GM19240 (cell line): ENCODE measurements at regions not wholly inside any gene's neighbourhood (a gene's known extent, or its start where the extent isn't known, plus 50 kb on each side); places are given as distances from the start of the nearest gene placed in this dataset.
"Not testable (repeated sequence)": the region's sequence is repeated elsewhere in the genome, so short reads cannot be mapped to it uniquely, and the experiment has no call there.

Experiments used
- DNase-seq: peaks from one replicate; pipeline ENCODE4 v3.0.0; 2011; ENCODE audit warnings: low spot score; ENCODE audit not compliant: insufficient read length

DNA sequence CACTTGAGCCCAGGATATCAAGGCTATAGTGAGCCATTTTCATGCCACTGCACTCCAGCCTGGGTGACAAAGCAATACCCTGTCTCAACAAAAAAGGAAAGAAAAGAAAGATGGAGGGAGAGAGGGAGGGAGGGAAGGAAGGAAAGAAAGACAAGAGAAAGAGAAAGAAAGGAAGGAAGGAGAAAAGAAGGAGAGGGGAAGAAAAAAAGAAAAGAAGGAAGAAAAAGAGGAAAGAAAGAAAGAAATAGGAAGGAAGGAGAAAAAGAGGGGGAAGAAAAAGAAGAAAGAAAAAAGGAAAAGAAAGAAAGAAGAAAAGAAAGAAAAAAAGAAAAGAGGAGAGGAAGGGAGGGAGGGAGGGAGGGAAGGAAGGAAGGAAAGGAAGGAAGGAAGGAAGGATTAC, 321.5 kb upstream of the CNTNAP2 start:
- DNase-seq: no peak

DNA sequence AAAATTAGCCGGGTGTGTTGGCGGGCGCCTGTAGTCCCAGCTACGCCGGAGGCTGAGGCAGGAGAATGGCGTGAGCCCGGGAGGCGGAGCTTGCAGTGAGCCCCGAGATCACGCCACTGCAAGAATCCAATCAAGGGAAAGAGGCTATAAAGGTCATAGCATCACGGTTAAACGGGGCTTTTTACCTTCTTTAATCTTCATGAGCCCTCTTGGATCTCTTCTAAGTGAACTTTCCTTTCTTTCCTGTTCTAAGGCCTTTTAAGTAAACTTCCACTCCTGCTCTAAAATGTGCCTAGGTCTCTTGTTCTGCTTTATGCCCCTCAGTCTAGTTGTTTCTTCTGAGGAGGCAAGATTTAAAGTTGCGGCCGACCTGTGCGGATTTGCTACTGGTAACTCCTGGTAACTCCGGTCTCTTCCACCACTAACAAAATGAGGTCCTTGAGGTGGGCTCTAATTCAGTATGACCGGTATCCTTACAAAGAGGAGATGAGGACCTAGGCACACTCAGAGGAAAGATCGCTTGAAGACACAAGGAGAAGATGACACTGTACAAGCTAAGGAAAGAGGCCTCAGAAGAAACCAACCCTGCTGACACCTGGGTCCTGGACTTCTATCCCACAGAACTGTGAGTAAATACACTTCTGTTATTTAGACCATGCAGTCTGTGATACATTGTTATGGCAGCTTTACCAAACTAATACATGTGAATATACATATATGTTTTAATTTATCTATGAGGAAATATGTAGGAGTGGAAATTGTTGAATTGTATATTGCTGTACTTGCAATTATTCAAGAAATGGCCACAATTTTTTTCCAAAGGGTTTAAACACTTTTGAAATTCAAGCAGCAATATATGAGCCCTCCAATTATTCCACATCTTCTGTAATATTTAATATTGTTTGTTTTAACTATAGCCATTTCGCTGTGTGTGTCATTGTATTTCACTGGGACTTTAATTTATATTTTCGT, 331.5 kb upstream of the CNTNAP2 start:
- DNase-seq: no peak

DNA sequence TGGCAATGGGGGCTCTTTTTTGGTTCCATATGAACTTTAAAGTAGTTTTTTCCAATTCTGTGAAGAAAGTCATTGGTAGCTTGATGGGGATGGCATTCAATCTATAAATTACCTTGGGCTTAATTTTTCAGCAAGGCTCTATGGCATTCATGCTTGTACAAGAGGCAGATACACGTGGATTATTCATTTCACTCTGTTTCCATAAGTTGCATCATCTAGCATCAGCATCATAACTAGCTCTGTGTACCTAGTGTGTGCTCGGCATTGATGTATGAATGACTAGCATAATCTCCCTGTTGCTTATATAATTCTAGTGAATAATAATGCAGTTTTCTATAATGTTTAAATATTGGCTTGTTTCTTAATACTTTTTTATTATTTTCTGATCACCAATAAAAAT, 335.2 kb upstream of the CNTNAP2 start:
- not testable (repeated sequence) for DNase-seq

DNA sequence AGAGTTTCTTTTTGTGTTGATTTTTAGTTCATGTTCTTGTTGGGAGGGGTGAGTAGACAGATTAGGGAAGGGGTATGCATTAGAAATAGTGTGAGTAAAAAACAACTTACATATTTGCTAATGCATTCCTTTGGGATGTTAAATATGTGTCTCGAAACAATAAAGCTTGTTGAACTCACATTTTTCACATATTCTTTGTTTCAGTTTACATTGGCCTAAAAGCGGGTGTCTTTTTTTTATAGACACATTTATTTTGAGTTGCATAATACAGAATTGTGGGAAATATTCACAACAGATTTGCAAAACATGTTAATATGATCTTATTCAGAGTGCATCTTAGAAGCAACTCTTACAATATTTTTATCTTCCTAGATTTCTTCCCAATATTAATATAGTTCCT, 337.5 kb upstream of the CNTNAP2 start:
- no peak for DNase-seq

DNA sequence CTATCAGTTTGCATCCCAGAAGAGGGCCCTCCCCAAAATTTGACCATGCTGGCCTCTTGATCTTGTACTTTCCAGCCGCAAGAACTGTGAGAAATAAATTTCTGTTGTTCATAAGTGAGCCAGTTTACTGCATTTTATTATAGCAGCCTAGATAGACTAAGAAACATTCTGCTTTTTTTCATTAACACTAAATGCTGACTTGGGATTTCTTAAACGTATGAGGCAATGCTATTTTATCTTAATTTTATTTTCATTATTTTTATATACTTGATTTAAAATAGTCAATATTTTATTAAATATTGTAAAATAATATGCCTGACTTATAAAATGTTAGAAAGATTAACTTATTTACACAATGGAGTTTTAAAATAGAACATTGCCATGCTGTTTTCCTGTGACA, 341.8 kb upstream of the CNTNAP2 start:
- DNase-seq: no peak

DNA sequence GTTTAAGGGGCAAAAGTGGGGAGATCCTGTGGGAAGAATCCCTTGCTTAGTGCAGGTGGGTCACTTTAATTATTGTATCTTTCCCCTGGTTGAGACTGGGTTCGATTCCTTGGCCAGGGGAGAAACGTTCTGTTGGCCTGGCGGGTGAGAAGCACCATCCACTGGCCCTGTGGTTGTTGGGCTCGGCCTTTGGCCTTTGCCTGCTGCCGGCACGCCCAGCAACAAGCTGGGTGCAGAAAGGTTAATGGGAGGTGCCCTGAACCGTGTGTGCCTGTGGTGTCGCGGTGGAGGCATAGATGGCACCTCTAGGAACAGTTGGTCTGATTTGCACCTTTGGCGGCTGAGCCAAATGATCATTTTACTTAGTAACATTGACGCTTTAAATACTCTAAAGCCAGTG, 363.6 kb upstream of the CNTNAP2 start:
- DNase-seq: no peak

DNA sequence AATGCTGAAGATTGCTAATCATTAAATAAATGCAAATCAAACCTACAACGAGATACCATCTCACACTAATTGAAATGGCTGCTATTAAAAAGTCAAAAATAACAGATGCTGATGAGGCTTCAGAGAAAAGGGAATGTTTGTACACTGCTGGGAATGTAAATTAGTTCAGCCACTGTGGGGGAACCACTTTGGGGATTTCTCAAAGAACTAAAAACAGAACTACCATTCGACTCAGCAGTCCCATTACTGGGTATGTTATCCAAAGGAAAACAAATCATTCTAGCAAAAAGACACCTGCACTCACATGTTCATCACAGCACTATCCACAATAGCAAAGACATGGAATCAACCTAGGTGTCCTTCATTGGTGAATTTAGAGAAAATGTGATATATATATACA, 379.0 kb upstream of the CNTNAP2 start:
- no peak for DNase-seq

DNA sequence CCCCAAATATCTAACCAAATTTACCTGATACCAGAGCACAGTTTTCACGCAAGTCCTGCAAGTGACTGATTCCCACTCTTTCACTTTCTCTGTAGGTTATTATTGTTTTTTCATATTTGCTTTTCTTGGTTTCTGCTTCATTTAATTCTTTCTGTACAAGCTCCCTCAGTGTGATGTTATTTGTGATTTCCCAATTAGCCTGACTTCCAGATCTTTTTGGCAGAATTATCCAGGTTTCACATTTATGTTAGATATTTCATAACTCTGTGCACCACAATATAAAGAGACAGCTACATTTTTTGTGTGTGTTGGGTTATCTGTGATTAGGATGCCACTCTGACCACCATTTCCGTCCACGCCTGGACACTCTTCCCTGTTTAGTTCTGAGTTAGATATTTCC, 381.5 kb upstream of the CNTNAP2 start:
- no peak for DNase-seq

DNA sequence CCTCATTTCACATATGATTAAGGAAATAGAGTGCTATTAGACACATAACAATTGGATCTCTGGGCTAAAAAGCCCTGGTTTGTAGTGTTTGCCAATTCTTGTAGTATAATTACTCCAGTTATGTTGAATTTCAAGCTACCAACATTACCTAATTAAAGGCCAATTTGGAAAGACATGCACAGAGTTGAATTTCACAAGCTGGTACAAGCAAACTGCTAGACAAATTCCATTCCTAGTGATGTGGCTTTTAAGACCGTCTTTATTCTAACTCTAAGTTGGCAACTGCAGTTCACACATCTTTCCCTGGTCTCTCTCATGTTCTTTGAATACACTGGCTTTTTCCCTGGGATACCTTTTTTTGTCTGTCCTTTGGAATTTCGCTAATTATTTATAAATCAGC, 384.1 kb upstream of the CNTNAP2 start:
- DNase-seq: no peak

DNA sequence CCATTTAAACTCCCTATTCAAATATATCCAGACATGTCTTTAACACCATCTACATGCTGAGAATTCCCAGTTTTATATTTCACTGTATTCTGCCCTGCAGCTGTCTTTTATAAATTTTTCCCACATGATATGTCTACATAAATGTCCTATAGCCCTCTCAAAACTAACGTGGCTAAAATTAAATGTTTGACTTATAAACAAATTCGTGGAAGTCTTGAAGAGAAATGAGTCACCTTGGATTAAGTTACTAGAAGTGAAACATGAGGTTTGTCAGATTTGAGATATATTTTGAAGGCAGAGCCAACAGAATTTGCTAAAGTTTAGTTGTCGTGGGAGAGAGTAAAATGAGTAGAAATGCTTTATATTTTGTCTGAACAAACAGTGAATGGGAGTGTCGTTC, 386.9 kb upstream of the CNTNAP2 start:
- no peak for DNase-seq

DNA sequence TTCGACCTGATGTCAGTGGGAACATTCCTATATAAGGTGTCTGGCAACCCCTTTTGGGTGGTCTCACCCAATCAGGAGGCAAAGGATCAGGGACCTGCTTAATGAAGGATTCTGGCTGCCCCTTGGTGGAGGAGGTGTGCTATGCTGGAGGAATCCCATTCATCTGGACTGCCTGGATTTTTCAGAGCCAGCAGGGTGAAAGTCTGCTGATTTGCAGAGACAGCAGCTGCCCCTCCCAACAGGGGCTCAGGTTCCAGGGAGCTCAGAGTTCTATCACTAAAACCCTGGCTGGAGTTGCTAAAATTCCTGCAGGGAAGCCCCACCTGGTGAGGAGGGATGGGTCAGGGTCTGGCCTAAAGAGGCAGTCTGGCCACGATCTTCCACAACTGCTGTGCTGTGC, 398.5 kb upstream of the CNTNAP2 start:
- no peak for DNase-seq

DNA sequence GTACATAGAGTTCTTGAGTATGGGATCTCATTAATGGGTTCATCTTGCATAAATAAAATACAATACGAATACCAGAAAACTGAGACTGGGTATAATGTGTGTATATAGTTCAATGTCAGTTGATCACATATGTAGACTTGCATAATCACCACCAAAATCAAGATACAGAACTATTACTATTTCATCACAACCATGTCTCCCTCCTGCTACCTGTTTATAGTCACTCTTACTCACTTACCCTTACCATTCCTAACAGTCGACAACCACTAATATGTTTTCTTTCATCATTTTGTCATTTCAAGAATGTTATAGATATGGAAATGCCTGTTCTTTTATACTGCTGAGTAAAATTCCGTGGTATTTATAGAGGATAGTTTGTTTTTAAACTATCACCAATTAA, 416.1 kb upstream of the CNTNAP2 start:
- no peak for DNase-seq

DNA sequence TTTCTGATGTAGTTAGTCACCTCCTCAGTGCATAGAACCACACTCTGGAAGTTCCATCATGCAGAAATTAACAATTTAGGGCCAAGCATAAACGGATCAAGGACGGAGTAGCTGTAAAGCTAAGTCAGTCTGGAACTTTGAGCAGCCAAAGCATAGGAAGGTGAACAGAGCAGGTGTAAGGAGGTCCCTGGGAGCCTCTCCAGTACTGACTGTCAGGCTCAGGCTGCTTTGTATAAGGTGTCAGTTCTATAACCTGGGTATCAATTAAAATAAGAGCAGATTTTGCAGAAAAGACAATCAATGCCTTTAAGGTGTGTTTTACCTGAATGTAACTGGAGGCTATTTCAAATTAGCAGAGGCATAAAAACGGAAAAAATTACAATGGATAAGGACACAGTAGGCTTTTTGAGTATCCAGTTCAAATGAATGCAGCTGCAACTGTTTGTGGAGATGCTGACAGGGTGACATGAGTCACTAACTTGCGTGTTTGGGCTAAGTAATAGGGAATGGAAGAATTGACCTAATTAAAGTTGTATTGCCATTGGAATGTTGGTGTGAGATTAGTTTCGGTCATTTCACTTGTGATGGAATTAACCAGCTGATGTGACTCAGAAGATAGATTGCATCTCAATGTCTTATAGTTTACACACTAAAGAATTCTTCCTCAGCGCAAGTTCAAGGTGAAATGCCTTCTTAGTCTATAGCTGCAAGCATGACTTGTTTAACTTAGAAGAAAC, 417.9 kb upstream of the CNTNAP2 start:
- DNase-seq: no peak

DNA sequence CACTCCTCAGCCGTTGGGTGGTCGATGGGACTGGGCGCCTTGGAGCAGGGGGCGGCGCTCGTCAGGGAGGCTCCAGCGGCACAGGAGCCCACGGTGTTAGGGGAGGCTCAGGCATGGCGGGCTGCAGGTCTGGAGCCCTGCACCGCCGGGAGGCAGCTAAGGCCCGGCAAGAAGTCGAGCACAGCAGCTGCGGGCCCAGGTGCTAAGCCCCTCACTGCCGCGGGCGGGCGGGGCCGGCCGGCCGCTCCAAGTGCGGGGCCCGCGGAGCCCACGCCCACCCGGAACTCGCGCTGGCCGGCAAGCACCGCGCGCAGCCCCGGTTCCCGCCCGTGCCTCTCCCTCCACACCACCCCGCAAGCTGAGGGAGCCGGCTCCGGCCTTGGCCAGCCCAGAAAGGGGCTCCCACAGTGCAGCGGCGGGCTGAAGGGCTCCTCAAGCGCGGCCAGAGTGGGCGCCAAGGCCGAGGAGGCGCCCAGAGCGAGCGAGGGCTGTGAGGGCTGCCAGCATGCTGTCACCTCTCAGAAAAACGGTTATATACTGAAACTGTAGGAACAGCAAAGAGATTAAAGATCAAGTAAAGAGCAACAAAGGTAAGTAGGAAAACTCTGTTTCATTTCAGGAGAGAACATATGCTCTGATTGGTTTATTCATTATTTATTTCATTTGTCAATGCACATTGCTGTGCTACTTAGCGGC, 419.0 kb upstream of the CNTNAP2 start:
- DNase-seq: not testable (repeated sequence)

DNA sequence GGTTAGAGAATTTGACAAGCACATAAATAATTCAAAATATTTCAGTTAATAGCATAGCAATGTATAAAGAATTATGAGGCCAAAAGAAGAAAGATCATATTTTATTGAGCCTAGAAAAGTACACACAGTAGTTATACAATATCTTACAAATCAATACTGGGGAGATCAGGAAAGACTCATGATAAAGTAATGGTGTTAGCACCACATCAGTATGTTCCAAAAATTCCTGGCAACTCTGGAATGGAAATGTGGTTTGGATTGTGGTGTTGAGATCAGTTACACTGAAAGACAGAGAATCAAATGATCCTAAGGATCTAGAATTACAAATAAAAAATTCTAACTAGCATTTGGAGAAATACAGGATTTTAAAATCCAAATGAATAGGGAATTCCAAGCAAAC, 420.5 kb upstream of the CNTNAP2 start:
- DNase-seq: no peak

DNA sequence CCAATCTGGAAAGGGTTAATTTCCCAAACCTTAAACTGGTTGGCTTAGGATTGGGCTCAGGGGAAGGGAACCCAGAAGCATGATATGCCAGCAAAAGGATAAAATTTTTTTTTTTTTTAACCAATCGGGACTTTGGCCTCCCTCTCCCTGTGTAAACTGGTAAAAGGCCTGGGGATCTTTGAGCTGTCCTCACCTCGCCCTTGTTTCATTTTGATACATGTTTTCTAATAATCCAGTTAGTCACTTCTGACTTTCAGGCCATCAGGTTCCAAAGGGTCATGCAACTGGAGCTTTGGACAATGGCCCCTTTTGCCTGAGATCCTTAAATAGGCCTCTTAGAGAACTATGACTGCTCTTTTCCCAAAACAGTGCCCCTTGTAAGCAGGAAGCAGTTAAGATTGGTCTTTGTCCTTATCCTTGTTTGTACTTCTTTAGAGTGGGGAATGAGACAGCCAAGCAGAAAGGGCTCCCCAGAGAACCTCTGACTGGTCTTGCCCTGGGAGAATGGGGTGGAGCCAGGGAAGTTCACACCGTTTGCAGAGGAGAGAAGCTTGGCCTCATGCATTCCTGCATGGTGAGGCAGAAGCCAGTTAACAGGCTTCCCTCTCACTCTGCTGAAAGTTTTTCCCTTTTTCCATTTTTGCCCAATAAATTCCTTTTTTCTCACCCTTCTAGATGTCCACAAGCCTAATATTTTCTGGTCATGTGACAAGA, 424.2 kb upstream of the CNTNAP2 start:
- DNase-seq: no peak

DNA sequence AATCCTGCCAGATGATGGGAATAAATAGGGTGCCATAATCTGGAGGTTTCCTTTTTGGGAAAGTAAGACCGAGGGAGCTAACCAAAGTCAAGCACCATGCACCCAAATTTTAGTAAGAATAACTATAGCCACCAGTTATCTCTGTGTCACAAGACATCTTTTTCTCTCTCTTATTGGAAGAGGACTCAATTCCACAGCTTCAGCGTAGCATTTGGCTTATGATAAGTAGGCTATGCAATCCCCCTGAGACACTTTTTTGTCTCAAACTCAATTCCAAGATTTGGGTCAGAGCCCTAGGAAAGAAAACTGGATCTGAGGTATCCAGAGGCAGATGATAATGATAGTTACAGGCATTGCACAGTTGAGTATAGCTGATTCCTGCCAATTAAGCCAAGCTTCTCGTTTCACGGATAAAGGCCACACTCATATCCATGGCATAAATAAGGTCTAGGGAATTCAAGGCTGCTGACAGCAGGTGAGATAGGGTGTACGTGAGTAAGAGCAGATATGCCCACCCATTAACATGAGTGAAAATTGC, 425.2 kb upstream of the CNTNAP2 start:
- DNase-seq: no peak

DNA sequence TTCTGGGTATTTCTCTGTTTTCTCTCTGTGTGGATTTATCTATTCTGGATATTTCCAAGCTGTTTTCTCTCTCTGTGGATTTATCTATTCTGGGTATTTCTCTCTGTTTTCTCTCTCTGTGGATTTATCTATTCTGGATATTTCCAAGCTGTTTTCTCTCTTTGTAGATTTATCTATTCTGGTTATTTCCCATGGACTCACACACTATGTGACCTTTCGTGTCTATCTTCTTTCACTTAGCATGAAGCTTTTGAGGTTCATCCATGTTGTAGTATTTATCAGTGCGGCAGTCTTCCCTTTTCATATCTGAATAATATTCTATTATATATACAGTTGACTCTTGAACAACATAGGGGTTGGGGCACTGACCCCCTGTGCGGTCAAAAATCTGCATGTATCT, 435.0 kb upstream of the CNTNAP2 start:
- no peak for DNase-seq

DNA sequence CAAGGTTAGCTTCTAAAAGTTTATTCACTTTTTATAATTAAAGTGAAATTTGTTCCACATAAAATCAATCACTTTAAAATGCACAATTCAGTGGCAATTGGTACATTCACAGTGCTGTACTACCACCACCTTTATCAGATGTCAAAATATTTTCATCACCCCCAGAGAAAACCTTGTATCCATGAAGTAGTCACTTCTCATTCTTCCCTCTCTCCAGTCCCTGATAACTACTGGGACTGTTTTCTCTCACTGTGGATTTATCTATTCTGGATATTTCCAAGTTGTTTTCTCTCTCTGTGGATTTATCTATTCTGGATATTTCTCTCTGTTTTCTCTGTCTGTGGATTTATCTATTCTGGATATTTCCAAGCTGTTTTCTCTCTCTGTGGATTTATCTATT, 435.4 kb upstream of the CNTNAP2 start:
- no peak for DNase-seq

DNA sequence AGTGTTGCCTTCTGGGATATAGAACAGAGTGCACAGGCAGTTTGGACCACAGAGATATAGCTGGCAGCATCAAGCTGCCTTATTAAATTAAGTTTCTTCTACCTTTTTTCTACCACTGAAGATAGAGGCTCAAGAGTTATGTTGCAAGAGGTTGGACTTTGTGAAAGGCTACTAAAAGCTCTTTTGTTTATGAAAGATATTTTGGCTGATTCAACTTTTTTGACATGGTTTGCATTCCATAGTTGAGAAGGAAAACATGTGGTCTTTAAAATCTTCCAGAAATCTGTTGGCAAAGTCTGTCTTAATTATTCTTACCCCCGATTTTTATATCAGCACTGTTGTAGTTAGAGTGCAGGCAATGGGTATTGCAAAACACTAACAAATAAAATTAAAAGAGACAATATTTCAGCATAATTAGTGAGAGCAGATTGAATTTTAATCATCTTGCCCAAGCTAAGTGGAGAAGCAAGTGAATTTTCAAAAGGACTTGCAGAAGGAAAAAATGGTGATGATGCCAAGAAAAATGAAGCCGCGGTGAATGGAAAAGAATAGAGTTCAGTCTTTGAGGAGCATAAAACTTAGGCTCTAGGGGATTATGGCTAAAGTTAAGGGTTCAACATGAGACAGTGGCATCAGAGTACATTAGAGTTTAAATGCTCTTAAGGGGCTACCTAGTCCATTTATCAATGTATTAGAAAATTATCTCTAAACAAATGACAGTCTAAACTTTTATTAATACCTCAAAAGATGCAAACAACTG, 450.9 kb upstream of the CNTNAP2 start:
- DNase-seq: no peak
